Endothelial cell of umbilical vein (primary cell): ENCODE measurements at regions not wholly inside any gene's neighbourhood (a gene's known extent, or its start where the extent isn't known, plus 50 kb on each side); places are given as distances from the start of the nearest gene placed in this dataset.

Experiments
- BruUV-seq: library from RNA; stranded (reverse); fragments of 400-500 nt; replicated peaks from 2 replicates; lab custom pipeline; 2021; lab: Mats Ljungman, UMichigan
- CTCF ChIA-PET: fragments of 300-600, 350-600 bp; sonication (Branson Sonifier 250); formaldehyde crosslinking; loops from one replicate; lab custom pipeline; 2021; ENCODE audit warnings: antibody characterized with exemption, inconsistent platforms; lab: Charles Lee
- POLR2A ChIA-PET: fragments of 300-600, 350-600 bp; sonication (Branson Sonifier 250); formaldehyde crosslinking; loops from one replicate; lab custom pipeline; 2021; ENCODE audit warnings: antibody characterized with exemption, inconsistent platforms; lab: Charles Lee
- DNase-seq: peaks from one replicate; pipeline ENCODE4 v3.0.0-alpha.2; 2011; ENCODE audit warnings: low read depth, low spot score
- FAIRE-seq: peaks from 2 replicates; lab custom pipeline; 2011; peaks lifted over from hg19 to GRCh38; lab: Jason Lieb, UNC
- H2AFZ ChIP-seq: 2 replicates; pipeline ENCODE4 v1.6.0; 2012; ENCODE audit warnings: low read depth, low read length, control low read depth, inconsistent platforms
- H3K27ac ChIP-seq: 2 replicates; pipeline ENCODE4 v1.5.1; 2011; ENCODE audit warnings: low read depth, mild to moderate bottlenecking, control low read depth, low read length, moderate library complexity; ENCODE audit not compliant: insufficient read depth
- H3K27me3 ChIP-seq, 2 experiments: 2 replicates each; pipeline versions ENCODE4 v1.6.0 to v1.6.1; 2011; ENCODE audit warnings: low read length in 2 of 2, mixed read lengths in 1 of 2; ENCODE audit not compliant: control insufficient read depth in 2 of 2, insufficient read depth in 2 of 2
- H3K36me3 ChIP-seq, 2 experiments: 2 replicates in 1 of 2; 3 replicates in 1 of 2; pipeline ENCODE4 v1.5.1; 2011; ENCODE audit warnings: low read length in 2 of 2, mild to moderate bottlenecking in 1 of 2, moderate library complexity in 1 of 2; ENCODE audit not compliant: control insufficient read depth in 2 of 2, insufficient read depth in 2 of 2; ENCODE audit errors: extremely low read depth in 1 of 2
- H3K4me1 ChIP-seq: 3 replicates; pipeline ENCODE4 v1.5.1; 2011; ENCODE audit warnings: mild to moderate bottlenecking, low read length; ENCODE audit not compliant: control insufficient read depth, insufficient read depth; ENCODE audit errors: extremely low read depth
- H3K4me2 ChIP-seq: 2 replicates; pipeline ENCODE4 v1.6.1; 2011; ENCODE audit warnings: low read length, control low read depth, mixed read lengths; ENCODE audit not compliant: insufficient read depth
- H3K4me3 ChIP-seq, 3 experiments: fragments of 200-600 bp in 1 of 3; sonication (generic), shearing (Covaris generic) in 1 of 3; replicated peaks in 1 of 3; 2 replicates each; pipeline ENCODE4 v1.5.1; 2011 to 2016; ENCODE audit warnings: control low read depth in 3 of 3, low read length in 3 of 3, mild to moderate bottlenecking in 2 of 3, inconsistent platforms in 1 of 3, low read depth in 1 of 3, moderate library complexity in 1 of 3; ENCODE audit not compliant: insufficient read depth in 1 of 3
- H3K79me2 ChIP-seq: 2 replicates; pipeline ENCODE4 v1.6.0; 2012; ENCODE audit warnings: low read length, inconsistent platforms; ENCODE audit not compliant: control insufficient read depth, insufficient read depth
- H3K9ac ChIP-seq: replicated peaks from 2 replicates; pipeline ENCODE3; 2011; ENCODE audit warnings: low read length, control low read depth; ENCODE audit not compliant: insufficient read depth; ENCODE audit errors: extremely low read depth
- H3K9me1 ChIP-seq: replicated peaks from 3 replicates; pipeline ENCODE4 v1.6.0; 2011; ENCODE audit warnings: mild to moderate bottlenecking, low read length; ENCODE audit not compliant: control insufficient read depth, insufficient read depth; ENCODE audit errors: extremely low read depth
- H3K9me3 ChIP-seq: replicated peaks from 2 replicates; pipeline ENCODE4 v1.5.1; 2012; ENCODE audit warnings: low read length, inconsistent platforms; ENCODE audit not compliant: control insufficient read depth, insufficient read depth
- H4K20me1 ChIP-seq: replicated peaks from 2 replicates; pipeline ENCODE3; 2011; ENCODE audit warnings: mild to moderate bottlenecking, low read length; ENCODE audit not compliant: control insufficient read depth, insufficient read depth; ENCODE audit errors: extremely low read depth
- EZH2 ChIP-seq: IDR thresholded peaks from 2 replicates; pipeline ENCODE4 v1.6.1; 2012; ENCODE audit warnings: borderline replicate concordance, low read depth, mild to moderate bottlenecking, moderate library complexity, low read length, inconsistent platforms; ENCODE audit not compliant: severe bottlenecking
- FOS ChIP-seq: IDR thresholded peaks from 2 replicates; pipeline ENCODE4 v1.6.1; 2011; ENCODE audit warnings: mild to moderate bottlenecking, low read length, moderate library complexity, borderline replicate concordance; ENCODE audit not compliant: insufficient read depth
- GATA2 ChIP-seq: IDR thresholded peaks from 2 replicates; pipeline ENCODE4 v1.7.0; 2011; ENCODE audit warnings: low read depth, mild to moderate bottlenecking, moderate library complexity, mixed read lengths, low read length; ENCODE audit not compliant: insufficient read length, insufficient read depth
- JUN ChIP-seq: IDR thresholded peaks from 2 replicates; pipeline ENCODE4 v1.6.1; 2011; ENCODE audit warnings: borderline replicate concordance, low read depth; ENCODE audit not compliant: insufficient read length, insufficient read depth
- MYC ChIP-seq: IDR thresholded peaks from one replicate; pipeline ENCODE4 v1.6.1; 2011; ENCODE audit warnings: mild to moderate bottlenecking, low read depth, low read length
- POLR2A ChIP-seq: IDR thresholded peaks from 2 replicates; pipeline ENCODE4 v1.6.1; 2012; ENCODE audit warnings: low read depth, mild to moderate bottlenecking, control low read depth, low read length
- POLR2AphosphoS5 ChIP-seq: IDR thresholded peaks from 2 replicates; pipeline ENCODE4 v1.6.1; 2012; ENCODE audit warnings: low read depth, mild to moderate bottlenecking, control low read depth, low read length, moderate library complexity; ENCODE audit not compliant: insufficient read depth
- dilution Hi-C: fragments of 300-500 bp; cut with MboI; formaldehyde crosslinking; loops from one replicate; pipeline ENCODE4 v1.15.0; 2019; ENCODE audit warnings: low sequenced_read_pairs; ENCODE audit not compliant: extremely low pct_ligation_motif_present
- intact Hi-C: fragments of 100-400 bp; cut with micrococcal nuclease; formaldehyde crosslinking; loops from one replicate; pipeline ENCODE4 v1.10.0; 2022
- TF ChIP-seq, protein P1 (sequence below), 2 donors: IDR thresholded peaks; 1 replicate in 1 of 2; 2 replicates in 1 of 2; pipeline ENCODE4 v1.5.1; 2011; ENCODE audit warnings: low read length in 2 of 2, mild to moderate bottlenecking in 2 of 2, moderate library complexity in 2 of 2, control low read depth in 1 of 2, inconsistent platforms in 1 of 2, low read depth in 1 of 2; ENCODE audit not compliant: insufficient read depth in 1 of 2; ENCODE audit errors: extremely low read depth in 1 of 2
- TF ChIP-seq, protein P2 (sequence below): IDR thresholded peaks from 2 replicates; pipeline ENCODE4 v1.6.1; 2011; ENCODE audit not compliant: insufficient read depth, insufficient read length

DNA sequence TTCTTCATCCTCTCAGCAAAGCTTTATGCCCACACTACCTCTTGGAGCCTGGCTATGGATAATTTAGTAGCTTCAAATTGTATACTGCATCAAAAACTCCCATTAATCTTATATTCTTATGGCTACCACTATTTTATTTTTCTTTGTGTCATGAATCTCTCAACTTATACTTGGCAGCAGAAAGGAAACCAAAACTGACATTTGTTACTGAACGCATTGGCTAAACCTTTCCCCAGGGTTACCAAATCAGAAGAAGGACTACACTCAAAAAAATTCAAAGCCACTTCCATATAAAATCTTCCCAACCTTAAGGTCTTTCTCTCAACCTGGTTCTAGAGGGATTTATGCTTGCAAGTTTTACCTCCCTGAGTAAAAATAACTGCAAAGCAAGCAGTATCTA lies 97.0 kb upstream of the REG3G start:
- no peak for FAIRE-seq
- CTCF ChIA-PET = no interaction called here

More for the DNA sequence above, 97.0 kb upstream of the REG3G start:
- dilution Hi-C loops (no loop called here), intact Hi-C loops (no loop called here)
- H3K79me2 ChIP-seq = no peaks in the 10 kb centered on the region
- H2AFZ ChIP-seq = no peak overlapping the region
- POLR2A ChIA-PET = no interaction called here
- H3K4me1 ChIP-seq = no peaks in the 10 kb centered on the region
- no peak overlapping the region for H3K4me2 ChIP-seq
- no peaks in the 10 kb centered on the region for H4K20me1 ChIP-seq
- no TSS peak for BruUV-seq
- DNase-seq = no peak
- no peaks in the 10 kb centered on the region for H3K9me3 ChIP-seq
- no peak for TF ChIP-seq FOS
- TF ChIP-seq JUN = no peak
- TF ChIP-seq, protein P1, sequence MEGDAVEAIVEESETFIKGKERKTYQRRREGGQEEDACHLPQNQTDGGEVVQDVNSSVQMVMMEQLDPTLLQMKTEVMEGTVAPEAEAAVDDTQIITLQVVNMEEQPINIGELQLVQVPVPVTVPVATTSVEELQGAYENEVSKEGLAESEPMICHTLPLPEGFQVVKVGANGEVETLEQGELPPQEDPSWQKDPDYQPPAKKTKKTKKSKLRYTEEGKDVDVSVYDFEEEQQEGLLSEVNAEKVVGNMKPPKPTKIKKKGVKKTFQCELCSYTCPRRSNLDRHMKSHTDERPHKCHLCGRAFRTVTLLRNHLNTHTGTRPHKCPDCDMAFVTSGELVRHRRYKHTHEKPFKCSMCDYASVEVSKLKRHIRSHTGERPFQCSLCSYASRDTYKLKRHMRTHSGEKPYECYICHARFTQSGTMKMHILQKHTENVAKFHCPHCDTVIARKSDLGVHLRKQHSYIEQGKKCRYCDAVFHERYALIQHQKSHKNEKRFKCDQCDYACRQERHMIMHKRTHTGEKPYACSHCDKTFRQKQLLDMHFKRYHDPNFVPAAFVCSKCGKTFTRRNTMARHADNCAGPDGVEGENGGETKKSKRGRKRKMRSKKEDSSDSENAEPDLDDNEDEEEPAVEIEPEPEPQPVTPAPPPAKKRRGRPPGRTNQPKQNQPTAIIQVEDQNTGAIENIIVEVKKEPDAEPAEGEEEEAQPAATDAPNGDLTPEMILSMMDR (IDR thresholded peaks at IDR 0.05; ENCODE audit: extremely low read depth in 1 of 2, insufficient read depth in 1 of 2, low read depth in 1 of 2, low read length in 2 of 2) = no peak
- no peak for TF ChIP-seq EZH2
- TF ChIP-seq POLR2A = no peak
- TF ChIP-seq MYC = no peak
- no peak for TF ChIP-seq GATA2
- no peak for TF ChIP-seq POLR2AphosphoS5
- TF ChIP-seq, protein P2, sequence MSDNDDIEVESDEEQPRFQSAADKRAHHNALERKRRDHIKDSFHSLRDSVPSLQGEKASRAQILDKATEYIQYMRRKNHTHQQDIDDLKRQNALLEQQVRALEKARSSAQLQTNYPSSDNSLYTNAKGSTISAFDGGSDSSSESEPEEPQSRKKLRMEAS = no peak
- H3K27me3 ChIP-seq = no peaks in the 10 kb centered on the region
- H3K9ac ChIP-seq = no peak overlapping the region
- no peak overlapping the region for H3K4me3 ChIP-seq
- H3K27ac ChIP-seq = no peak overlapping the region
- H3K9me1 ChIP-seq = no peaks in the 10 kb centered on the region
- no peaks in the 10 kb centered on the region for H3K36me3 ChIP-seq
